Spinal cord (tissue), 9 donors: ENCODE measurements at regions not wholly inside any gene's neighbourhood (a gene's known extent, or its start where the extent isn't known, plus 50 kb on each side); places are given as distances from the start of the nearest gene placed in this dataset.
A peak's percentile ranks its signal among the peaks of the same experiment; 100 is the strongest.
"Not testable (repeated sequence)": the region's sequence is repeated elsewhere in the genome, so short reads cannot be mapped to it uniquely, and the experiment has no call there.

Experiments used
- DNase-seq, 6 donors: peaks; one replicate each; pipeline versions ENCODE4 v3.0.0 to v3.0.0-alpha.2; 2013 to 2015; ENCODE audit warnings: low spot score in 6 of 6, low read depth in 4 of 6
- H3K27ac ChIP-seq: one replicate; pipeline ENCODE4 v1.5.1; 2013; ENCODE audit warnings: low read depth, low read length, control low read depth
- H3K27me3 ChIP-seq: one replicate; pipeline ENCODE4 v1.6.1; 2013; ENCODE audit warnings: low read length; ENCODE audit not compliant: control insufficient read depth, insufficient read depth
- H3K36me3 ChIP-seq: one replicate; pipeline ENCODE4 v1.6.1; 2013; ENCODE audit warnings: low read length; ENCODE audit not compliant: control insufficient read depth, insufficient read depth
- H3K4me1 ChIP-seq: one replicate; pipeline ENCODE4 v1.6.1; 2013; ENCODE audit warnings: low read length; ENCODE audit not compliant: control insufficient read depth, insufficient read depth
- H3K4me3 ChIP-seq: one replicate; pipeline ENCODE4 v1.5.1; 2013; ENCODE audit warnings: low read depth, low read length, control low read depth
- H3K9me3 ChIP-seq: one replicate; pipeline ENCODE4 v1.6.1; 2013; ENCODE audit warnings: low read length; ENCODE audit not compliant: control insufficient read depth, insufficient read depth
- WGBS: methylation state at CpG from one replicate; pipeline ENCODE4 v1.1.5; 2013; ENCODE audit warnings: missing lambda C conversion rate; ENCODE audit not compliant: insufficient coverage; 5-methylcytosine and 5-hydroxymethylcytosine counted together
- donor health status: healthy.

GRCh38 chr16:29143739-29144668, 159.2 kb downstream of the LAT start:
- peaks cover 19% of the 10 kb centered on the region for H3K4me1 ChIP-seq
- DNase-seq, H3K4me3 ChIP-seq, H3K27me3 ChIP-seq, H3K9me3 ChIP-seq, H3K36me3 ChIP-seq, H3K27ac ChIP-seq: not testable (repeated sequence)
- 79% methylated on average over 12 of the region's 23 CpGs for WGBS

GRCh38 chr16:29142506-29142905, 157.7 kb downstream of the LAT start:
- H3K9me3 ChIP-seq, H3K27ac ChIP-seq, H3K36me3 ChIP-seq, H3K27me3 ChIP-seq, H3K4me3 ChIP-seq, DNase-seq: not testable (repeated sequence)
- peaks cover 20% of the 10 kb centered on the region for H3K4me1 ChIP-seq
- WGBS, result 78% methylated on average over 14 of the region's 14 CpGs

GRCh38 chr16:29141586-29142324, 156.9 kb downstream of the LAT start:
- Histone ChIP-seq H3K27ac (no peak overlapping the region), H3K4me3 (no peak overlapping the region), H3K36me3 (no peaks in the 10 kb centered on the region), H3K9me3 (no peaks in the 10 kb centered on the region), H3K27me3 (no peaks in the 10 kb centered on the region), H3K4me1 (peaks cover 20% of the 10 kb centered on the region)
- DNase-seq, result no peak
- WGBS, result 73% methylated on average over 6 of the region's 35 CpGs

- H3K36me3 ChIP-seq, H3K27ac ChIP-seq, H3K9me3 ChIP-seq, H3K4me3 ChIP-seq, DNase-seq, H3K27me3 ChIP-seq: not testable (repeated sequence)
- WGBS, result 95% methylated on average over 10 of the region's 12 CpGs
- H3K4me1 ChIP-seq, result peaks cover 20% of the 10 kb centered on the region
Measured at GRCh38 chr16:29141121-29141520, 156.3 kb downstream of the LAT start.

- not testable (repeated sequence) for H3K27ac ChIP-seq, H3K9me3 ChIP-seq, H3K36me3 ChIP-seq, H3K27me3 ChIP-seq
- H3K4me3 ChIP-seq, result peak overlapping the region; percentile 21
- H3K4me1 ChIP-seq, result peaks cover 20% of the 10 kb centered on the region
- peak in 2 of 6 donors; percentile 35 to 45 for DNase-seq
- WGBS, result 46% methylated on average over 33 of the region's 44 CpGs
Measured at GRCh38 chr16:29139901-29140855, 155.3 kb downstream of the LAT start.

- no peaks in the 10 kb centered on the region for H3K36me3 ChIP-seq
- DNase-seq, result peak in 2 of 6 donors; percentile 19 to 33
- WGBS, result 40% methylated on average over 15 of the region's 17 CpGs
- H3K9me3 ChIP-seq, result no peaks in the 10 kb centered on the region
- H3K27me3 ChIP-seq, result no peaks in the 10 kb centered on the region
- peak overlapping the region; percentile 21 for H3K4me3 ChIP-seq
- H3K4me1 ChIP-seq, result peaks cover 20% of the 10 kb centered on the region
- no peak overlapping the region for H3K27ac ChIP-seq
Measured at GRCh38 chr16:29139261-29139802, 154.5 kb downstream of the LAT start.

GRCh38 chr16:29138698-29139097, 153.8 kb downstream of the LAT start:
- not testable (repeated sequence) for H3K27me3 ChIP-seq, H3K4me3 ChIP-seq, H3K27ac ChIP-seq, H3K36me3 ChIP-seq, DNase-seq, H3K9me3 ChIP-seq
- H3K4me1 ChIP-seq, result peaks cover 20% of the 10 kb centered on the region
- 98% methylated on average over 6 of the region's 11 CpGs for WGBS

GRCh38 chr16:29137894-29138662, 153.2 kb downstream of the LAT start:
- H3K4me1 ChIP-seq, result peaks cover 20% of the 10 kb centered on the region
- DNase-seq, H3K27ac ChIP-seq, H3K9me3 ChIP-seq, H3K27me3 ChIP-seq, H3K4me3 ChIP-seq, H3K36me3 ChIP-seq: not testable (repeated sequence)
- WGBS, result 80% methylated on average over 18 of the region's 26 CpGs
